Calu3 (cell line): ENCODE measurements at regions not wholly inside any gene's neighbourhood (a gene's known extent, or its start where the extent isn't known, plus 50 kb on each side); places are given as distances from the start of the nearest gene placed in this dataset.

Experiments
- BruUV-seq: library from RNA; stranded (reverse); fragments of 400-500 nt; replicated peaks from 2 replicates; lab custom pipeline; 2021; lab: Mats Ljungman, UMichigan
- CTCF ChIA-PET: fragments of 300-600 bp; sonication (Branson Sonifier 250); formaldehyde crosslinking; loops from one replicate; lab custom pipeline; 2022; ENCODE audit warnings: antibody characterized with exemption; lab: Charles Lee
- DNase-seq: peaks from one replicate; pipeline ENCODE4 v3.0.0; 2022
- H3K27ac Mint-ChIP-seq: one replicate; pipeline ENCODE4 v1.8.0; 2022; ENCODE audit warnings: mixed read lengths; ENCODE audit not compliant: unreplicated experiment
- H3K27me3 Mint-ChIP-seq: one replicate; pipeline ENCODE4 v1.8.0; 2022; ENCODE audit warnings: mixed read lengths; ENCODE audit not compliant: unreplicated experiment
- H3K36me3 Mint-ChIP-seq: one replicate; pipeline ENCODE4 v1.8.0; 2022; ENCODE audit warnings: mild to moderate bottlenecking, moderate library complexity, mixed read lengths; ENCODE audit not compliant: insufficient read depth, unreplicated experiment
- H3K4me1 Mint-ChIP-seq: one replicate; pipeline ENCODE4 v1.8.0; 2022; ENCODE audit warnings: mild to moderate bottlenecking, low read depth, mixed read lengths; ENCODE audit not compliant: unreplicated experiment
- H3K4me3 Mint-ChIP-seq: one replicate; pipeline ENCODE4 v1.8.0; 2022; ENCODE audit warnings: mild to moderate bottlenecking, low read depth, moderate library complexity, mixed read lengths; ENCODE audit not compliant: unreplicated experiment
- H3K9me3 Mint-ChIP-seq: one replicate; pipeline ENCODE4 v1.8.0; 2022; ENCODE audit warnings: low read depth, mixed read lengths; ENCODE audit not compliant: unreplicated experiment
- CTCF ChIP-seq: fragments of 200-600 bp; IDR thresholded peaks from one replicate; pipeline ENCODE4 v1.8.0; 2022; ENCODE audit warnings: antibody characterized with exemption; ENCODE audit not compliant: unreplicated experiment
- intact Hi-C: fragments of 100-400 bp; cut with micrococcal nuclease; formaldehyde crosslinking; loops from one replicate; pipeline ENCODE4 v1.10.0; 2022; ENCODE audit not compliant: unreplicated experiment

- Mint-ChIP-seq H3K27ac (no peak overlapping the region), H3K9me3 (peaks cover 19% of the 10 kb centered on the region), H3K4me3 (no peak overlapping the region), H3K36me3 (no peaks in the 10 kb centered on the region), H3K27me3 (peaks cover 20% of the 10 kb centered on the region), H3K4me1 (no peaks in the 10 kb centered on the region)
- TF ChIP-seq CTCF, result no peak
- DNase-seq, result no peak
- intact Hi-C loops, result no loop called here
- BruUV-seq, result no TSS peak
- CTCF ChIA-PET, result no interaction called here
These were observed 125.9 kb upstream of the B3GAT1 start for GRCh38 chr11:134537941-134538340.

DNA sequence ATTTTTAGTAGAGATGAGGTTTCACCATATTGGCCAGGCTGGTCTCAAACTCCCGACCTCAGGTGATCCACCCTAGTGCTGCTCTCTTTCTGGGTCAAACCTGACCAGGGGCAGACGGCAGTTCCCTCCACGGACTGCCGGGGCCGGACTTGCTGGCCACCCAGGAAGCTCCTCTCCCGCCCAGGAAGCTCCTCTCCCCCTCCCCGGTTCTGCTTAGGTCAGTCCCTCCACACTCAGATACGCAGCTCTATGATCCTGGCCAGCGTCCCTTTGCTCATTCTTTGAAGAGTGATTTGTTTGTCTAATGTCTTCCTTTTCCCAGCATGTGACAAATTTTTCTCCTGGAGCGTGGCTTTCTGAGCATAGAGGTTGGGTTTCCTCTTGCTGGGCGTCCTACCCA lies 125.3 kb upstream of the B3GAT1 start:
- no peak overlapping the region for H3K4me3 Mint-ChIP-seq
- intact Hi-C loops, result no loop called here
- no peaks in the 10 kb centered on the region for H3K4me1 Mint-ChIP-seq
- H3K9me3 Mint-ChIP-seq, result peaks cover 19% of the 10 kb centered on the region
- BruUV-seq, result no TSS peak
- TF ChIP-seq CTCF, result no peak
- peaks cover 20% of the 10 kb centered on the region for H3K27me3 Mint-ChIP-seq
- CTCF ChIA-PET, result no interaction called here
- H3K27ac Mint-ChIP-seq, result no peak overlapping the region
- no peaks in the 10 kb centered on the region for H3K36me3 Mint-ChIP-seq
- no peak for DNase-seq

- no peak for DNase-seq
- TF ChIP-seq CTCF, result no peak
- no peaks in the 10 kb centered on the region for H3K36me3 Mint-ChIP-seq
- no peaks in the 10 kb centered on the region for H3K4me1 Mint-ChIP-seq
- no peak overlapping the region for H3K27ac Mint-ChIP-seq
- H3K4me3 Mint-ChIP-seq, result no peak overlapping the region
- CTCF ChIA-PET, result no interaction called here
- peaks cover 14% of the 10 kb centered on the region for H3K9me3 Mint-ChIP-seq
- no TSS peak for BruUV-seq
- intact Hi-C loops, result no loop called here
- H3K27me3 Mint-ChIP-seq, result peaks cover 20% of the 10 kb centered on the region
These were observed 124.6 kb upstream of the B3GAT1 start for GRCh38 chr11:134536677-134537076.

DNA sequence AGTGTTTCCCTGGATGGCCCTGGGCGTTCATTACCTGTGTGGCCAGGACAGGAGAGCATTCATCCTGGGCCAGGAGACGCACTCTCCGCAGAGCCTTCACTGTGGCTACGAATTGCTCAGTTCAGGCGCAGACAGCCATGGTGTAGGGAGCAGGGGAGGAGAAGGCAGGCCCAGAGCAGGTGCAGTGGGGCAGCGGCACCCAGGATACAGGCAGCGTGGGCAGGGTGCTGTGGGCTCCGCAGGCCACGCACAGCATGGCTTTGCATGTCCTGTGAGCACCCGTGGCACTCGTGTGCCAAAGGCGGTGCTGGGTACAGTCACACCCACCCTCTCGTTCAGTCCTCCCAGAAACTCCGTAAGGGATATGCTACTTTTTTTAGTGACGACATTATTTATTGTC lies 124.2 kb upstream of the B3GAT1 start:
- CTCF ChIA-PET, result no interaction called here
- H3K27ac Mint-ChIP-seq, result no peak overlapping the region
- no TSS peak for BruUV-seq
- no peak overlapping the region for H3K4me3 Mint-ChIP-seq
- no peaks in the 10 kb centered on the region for H3K36me3 Mint-ChIP-seq
- H3K9me3 Mint-ChIP-seq, result peaks cover 13% of the 10 kb centered on the region
- no peak for TF ChIP-seq CTCF
- no peaks in the 10 kb centered on the region for H3K4me1 Mint-ChIP-seq
- DNase-seq, result no peak
- intact Hi-C loops, result no loop called here
- peaks cover 20% of the 10 kb centered on the region for H3K27me3 Mint-ChIP-seq
